Activated T-cell treated with anti-CD3 and anti-CD28 coated beads for 24 hours (primary cell): ENCODE measurements at regions not wholly inside any gene's neighbourhood (a gene's known extent, or its start where the extent isn't known, plus 50 kb on each side); places are given as distances from the start of the nearest gene placed in this dataset.

Experiments
- DNase-seq: peaks from one replicate; pipeline ENCODE4 v3.0.0-alpha.2; 2020; ENCODE audit warnings: low read depth

DNA sequence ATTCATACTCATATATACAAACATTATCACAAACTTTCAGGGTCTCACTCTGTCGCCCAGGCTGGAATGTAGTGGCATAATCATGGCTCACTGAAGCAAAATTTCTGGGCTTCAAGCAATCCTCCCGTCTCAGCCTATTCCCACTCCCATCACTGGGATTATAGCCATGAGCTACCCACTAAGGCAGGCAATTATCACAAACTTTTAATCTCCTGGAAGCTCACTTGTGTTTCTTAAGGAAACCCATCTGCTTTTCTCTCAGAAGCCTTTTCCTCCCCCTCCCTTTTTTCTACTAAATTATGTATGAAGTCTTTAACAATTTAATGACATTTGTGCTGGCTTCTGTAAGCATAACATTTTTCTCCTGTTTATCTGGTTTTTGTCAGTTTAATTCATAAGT, 170.5 kb downstream of the AREG start:
- DNase-seq = no peak

DNA sequence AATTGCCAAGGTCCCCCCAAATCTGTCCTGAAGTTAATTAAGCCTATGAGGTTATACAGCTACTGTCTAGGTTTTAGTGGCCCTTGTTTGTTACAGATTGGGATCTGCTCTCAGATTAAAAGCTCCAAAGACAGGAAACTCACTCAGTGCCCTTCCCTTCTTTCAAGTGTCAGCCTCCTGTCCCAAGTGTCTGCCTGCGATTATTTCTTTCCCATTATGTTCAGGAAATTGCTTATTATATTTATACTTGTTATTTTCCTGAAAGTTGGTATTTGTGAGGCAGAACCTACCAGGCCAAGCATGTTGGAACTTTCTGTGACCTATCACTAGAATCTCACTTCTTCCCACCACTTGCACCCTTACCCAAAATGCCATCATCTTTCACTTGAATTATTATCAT, 173.2 kb downstream of the AREG start:
- DNase-seq = no peak

DNA sequence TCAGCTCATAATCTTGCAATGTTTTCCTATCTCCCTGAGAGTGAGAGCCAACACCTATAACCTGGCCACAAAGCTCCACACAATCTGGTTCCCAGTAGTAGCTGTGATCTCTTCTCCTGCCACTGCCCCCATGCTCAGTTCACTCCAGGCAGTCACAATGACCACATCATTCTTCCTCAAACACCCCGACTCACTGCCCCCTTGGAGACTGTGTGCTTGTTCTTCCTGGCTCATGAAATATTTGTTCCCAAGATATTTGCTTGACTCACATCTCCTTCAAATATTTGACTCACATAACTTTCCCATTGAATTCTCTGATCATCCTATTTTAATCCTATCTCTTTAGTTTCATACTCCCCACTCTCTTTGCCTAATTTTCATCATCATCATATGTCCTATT, 173.7 kb downstream of the AREG start:
- DNase-seq = no peak

DNA sequence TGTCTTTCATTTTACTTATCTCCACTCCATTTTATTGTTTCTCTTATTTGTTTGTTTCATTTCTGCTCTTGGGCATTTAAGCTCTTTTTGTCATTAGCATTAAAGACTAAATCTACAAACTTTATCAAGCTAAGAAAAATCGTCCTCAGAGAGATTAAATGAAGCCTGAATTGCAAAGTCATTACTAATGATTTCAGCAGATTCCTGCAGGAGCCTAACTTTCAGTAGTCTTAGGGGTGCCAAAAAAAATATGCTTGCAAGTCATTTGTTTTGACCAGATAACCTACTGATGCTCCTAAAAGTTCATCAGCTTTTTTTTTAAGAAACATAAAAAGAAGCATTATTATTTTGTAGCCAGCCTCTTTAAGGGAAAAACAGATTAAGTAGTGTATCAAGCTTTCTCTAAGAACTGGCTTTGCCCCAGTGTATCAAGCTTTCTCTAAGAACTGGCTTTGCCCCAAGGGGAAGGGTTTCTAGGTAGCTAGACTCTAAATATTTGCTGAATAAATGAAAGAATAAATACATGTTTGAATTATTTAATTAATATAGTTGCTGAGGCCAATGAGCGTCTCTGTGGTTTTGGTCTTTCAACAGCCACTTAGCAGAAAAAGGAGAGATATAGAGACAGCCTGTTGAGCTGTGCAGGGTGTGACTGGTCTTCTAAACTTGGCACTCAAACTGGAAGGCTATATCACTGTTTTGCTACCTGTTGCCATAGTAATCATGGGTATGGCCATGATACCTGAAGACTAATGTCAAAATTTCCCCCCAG, 174.2 kb downstream of the BTC start:
- DNase-seq = no peak

DNA sequence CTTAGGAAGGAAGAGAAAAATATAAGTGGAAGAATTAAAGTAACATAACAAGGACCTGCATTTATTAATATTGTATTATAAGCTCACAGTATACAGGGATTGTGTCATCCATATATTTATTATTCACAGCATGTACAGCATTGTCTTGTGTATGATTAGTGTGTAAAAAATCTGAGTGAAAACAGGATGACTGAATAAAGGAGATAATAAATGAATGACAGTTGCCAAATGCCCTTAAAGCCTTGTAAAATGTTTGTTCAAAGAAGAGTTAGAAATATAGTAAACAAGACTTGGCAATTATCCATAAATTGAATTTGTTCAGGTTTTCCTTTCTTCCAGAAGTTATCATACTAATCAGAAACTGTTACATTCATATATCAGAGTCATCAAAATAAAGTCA, 172.7 kb downstream of the BTC start:
- no peak for DNase-seq

DNA sequence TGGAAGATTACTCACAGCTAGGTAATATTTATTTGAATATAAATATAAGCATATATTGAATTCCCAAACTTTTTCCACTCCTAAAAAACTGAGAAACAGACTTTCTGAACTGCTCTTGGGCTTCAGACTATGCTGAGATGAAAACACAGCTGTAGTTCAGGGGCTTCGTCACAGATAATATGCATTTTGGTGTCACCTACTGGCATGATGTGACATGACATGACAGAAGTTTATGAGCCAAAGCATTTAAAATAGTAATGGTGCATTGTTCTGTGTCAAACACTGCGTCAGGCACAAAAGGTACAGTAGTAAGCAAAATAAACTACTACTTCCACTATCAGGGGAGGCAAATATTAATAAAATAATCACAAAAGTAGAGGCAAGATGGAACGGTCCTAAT, 171.3 kb downstream of the BTC start:
- DNase-seq = no peak

DNA sequence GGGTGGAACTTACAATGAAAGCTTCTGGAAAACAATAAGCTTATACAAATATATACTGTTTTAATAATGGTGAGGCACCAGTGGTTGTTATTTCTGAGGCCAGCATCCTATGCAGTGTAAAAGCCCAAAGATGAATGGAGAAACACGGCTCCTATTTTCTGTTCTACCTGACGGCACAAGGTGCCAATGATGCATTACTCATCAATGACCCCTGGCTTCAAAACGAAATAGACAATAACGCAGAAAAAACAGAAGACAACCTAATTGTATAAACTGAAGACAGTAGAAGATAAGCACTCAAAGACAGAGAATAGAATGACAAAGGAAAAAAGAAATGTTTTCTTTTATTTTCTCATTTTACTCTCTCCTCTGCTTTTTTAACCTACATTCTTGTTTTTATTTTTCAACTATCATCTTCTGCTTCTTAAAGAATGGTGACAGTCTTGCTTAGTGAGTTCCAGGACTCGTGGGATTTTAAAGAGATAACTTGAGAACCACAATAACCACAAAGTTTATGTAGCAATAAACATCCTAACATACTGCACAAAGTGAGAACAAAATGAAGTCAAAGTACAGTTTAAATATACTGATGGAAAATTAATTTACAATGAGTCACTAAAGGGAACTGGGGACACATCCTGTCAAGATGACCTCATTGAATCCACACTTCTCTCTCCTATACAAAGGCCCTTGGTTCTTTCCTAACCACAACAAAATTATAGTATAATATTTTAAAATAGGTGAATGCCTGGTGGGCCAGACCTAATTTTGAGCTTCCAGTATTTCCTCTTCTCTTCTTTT, 169.8 kb downstream of the BTC start:
- DNase-seq = no peak

DNA sequence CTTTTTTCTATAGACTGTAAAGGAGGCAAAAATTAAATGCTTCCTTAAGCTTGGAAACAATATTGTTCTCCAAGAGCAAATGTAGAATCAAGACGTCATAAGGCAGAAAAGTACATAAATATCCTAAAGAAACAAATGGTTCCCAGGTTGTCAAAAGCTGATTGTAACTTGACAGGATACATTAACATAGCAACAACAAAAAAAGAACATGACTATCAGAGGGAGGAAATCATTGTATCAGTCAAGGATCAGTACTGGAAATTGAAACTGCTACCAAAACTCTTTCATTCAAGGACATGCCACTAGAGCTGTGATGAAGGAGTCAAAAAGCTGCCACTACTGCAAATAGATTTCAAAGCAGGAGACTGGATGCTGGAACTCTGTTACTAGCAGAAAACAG, 168.3 kb downstream of the BTC start:
- DNase-seq = no peak

DNA sequence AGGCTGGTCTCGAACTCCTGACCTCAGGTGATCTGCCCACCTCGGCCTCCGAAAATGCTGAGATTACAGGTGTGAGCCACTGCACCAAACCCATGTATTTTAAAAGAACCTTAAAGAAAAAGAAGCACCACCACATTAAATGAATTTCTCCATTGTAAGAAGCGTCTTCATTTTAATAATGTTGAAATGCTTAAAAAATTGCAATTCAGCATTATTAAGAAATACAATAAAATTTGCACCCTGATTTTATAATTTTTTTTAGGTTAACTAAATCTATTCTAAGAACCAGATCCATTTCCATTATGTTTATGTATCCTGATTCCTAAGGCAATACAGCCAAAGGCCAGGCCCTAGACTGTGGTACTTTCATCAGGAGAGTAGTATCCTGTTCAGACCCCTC, 167.2 kb downstream of the BTC start:
- DNase-seq = no peak

DNA sequence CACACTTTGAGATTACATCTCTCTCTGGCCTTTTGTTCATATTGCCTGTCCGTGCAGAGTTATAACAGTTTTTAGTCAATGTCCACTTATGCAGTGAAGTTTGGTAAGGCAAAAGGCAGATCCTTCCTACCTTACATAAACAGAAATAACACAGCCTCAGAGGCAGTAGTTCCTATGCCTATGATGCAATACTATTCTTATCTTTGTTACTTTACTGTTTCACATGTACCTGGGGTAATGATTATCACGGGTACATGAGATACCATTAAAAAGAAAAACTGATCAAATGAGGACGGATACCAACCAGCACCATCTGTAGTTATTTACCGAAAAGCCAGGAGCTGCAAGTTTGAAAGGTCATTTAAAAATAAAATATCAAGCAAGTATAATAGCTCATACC, 166.8 kb downstream of the BTC start:
- DNase-seq = no peak

DNA sequence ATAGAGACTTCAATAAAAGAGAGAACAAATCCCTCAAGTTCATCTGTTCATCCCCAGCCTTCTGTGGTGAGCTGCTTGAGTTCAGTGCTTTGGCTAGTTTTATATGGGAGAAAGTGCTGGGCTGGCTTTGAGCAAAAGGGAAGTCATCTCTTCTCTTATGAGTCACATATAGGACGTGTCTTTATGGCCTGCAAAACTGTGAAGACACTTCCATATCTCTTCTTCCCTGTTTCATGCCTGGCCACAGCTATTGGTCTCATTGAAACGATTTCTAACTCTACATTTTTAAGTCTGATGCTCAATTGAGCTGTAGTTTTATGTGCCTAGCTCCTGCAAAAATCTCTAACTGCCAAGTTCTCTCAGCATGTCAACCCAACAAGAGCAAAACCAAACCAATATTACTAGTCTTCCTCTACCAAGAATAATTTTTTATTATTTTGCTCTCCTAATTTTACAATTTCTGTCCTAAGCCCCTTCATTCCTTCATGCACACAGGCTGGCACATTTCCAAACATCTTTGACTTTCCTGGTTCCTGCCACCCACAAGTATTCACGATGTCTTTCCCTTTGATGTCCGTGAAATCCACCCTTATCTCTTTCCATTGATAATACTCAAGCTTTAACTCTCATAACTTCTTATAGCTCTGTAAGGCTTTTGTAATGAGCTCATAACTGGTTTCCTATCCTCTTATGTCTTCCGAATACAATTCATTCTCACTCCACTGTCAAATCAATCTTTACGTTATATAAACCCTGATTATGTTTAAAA, 165.3 kb downstream of the BTC start:
- no peak for DNase-seq

DNA sequence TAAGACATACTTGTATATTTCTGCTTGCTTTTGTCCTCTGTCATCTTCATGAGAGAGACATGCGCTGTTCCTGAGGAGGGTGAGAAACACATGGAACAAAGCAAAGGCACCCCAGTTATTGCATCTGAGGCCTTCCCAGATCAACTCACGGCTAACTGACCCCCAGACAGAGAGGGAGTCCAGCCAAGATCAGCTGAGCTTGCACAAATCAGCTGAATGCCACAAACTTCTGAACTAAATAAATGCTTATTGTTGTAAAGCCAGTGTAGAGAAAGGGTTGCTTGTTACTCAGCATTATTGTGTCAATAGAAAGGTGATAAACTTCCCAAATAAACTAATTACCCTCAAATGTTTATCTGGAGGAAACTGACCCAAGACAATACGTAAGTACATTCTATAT, 163.8 kb downstream of the BTC start:
- no peak for DNase-seq

DNA sequence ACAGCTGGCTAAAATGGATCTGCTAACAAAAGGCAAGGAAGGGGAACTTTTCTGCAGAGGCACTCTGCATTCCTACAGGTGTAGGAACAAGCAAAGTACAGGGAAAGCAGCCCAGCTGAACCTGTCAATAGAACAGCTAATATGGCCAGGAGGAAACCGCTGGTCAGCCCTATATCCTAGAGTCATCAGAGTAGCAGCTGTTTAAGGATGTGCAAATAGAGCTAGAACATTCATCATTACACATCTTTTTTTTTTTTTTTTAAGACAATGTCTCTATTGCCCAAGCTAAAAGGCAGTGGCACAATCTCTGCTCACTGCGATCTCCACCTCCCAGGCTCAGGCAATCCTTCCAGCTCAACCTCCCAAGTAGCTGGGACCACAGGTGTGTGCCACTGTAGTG, 163.0 kb downstream of the BTC start:
- DNase-seq = no peak

DNA sequence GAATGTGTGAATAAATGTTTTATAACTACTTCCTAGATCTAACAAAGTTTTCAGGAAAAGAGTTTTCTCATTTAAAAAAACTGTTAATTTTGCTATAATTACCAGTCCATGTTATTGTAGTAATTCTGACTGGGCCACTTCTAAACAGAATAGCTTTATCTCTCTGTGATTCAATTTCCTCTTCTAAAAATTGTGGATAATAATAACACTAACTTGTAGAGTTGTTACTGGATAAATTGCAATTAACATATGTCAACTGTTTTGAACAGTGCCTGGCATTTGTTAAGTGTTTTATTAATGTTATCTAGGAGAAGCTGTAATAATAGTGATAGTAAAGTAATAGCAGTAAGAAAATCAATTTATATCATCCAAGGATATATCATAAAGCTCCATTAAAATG, 162.3 kb downstream of the BTC start:
- DNase-seq = no peak

DNA sequence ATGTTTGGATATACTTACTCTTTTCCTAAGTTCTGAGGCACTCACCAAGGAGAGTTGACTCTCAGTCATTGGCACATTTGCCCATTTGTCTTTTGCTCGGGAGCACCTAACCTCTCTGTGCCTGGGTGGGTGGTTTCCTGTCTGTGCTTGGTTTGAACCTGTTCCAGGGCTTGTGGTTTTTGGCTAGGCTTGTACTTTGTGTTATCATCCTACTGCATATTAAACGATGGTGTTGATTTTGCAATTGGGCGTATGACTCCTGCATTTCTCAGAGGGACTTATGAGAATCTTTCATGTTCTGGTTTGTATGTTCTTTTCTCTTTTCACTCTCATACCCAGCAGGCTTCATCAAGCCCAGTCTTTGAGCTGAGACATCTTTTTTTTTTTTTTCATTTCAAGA, 161.7 kb downstream of the BTC start:
- DNase-seq = peak; percentile 8

DNA sequence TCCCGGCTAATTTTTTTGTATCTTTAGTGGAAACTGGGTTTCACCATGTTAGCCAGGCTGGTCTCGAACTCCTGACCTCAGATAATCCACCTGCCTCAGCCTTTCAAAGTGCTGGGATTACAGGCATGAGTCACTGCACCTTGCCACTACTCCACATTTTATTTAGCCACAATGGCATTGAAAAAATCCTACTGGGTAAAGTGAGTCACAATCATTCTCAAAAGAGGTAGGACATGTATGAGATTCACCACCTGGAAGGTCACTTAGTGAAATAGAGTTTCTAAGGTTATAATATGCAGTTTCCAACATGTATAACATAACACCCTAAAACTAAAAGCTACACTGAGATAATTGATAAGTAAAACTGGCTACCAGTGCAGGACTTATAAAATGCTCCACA, 159.2 kb downstream of the BTC start:
- DNase-seq = no peak

DNA sequence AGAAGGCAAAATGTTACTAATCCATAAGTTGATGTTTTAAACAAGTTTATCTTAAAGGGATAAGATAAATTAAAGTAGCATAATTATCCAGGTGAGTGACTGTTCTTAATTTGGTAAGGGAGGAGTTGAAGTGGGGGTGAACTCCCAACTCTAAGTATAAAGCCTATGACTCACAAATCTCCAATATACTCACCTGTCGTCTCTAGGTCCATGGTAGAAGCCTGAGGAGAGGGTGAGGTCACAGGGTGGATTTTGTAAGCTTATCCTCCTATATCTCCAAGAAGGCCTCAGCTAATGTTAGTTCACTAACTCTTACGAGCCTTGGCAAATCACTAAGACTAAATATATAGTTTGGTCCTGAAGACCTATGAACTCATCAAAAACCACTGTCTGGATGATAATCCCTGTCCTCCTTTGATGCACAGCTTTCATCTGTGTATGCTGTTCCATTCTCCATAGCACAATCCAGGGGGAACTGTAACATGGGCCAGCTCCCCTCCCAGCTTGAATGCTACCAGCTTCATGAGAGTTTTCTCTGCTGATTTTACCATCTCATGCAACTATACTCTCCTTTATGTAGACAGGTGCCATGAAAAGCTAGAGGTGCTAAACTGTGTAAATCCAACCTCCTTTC, 158.7 kb downstream of the BTC start:
- DNase-seq = no peak

DNA sequence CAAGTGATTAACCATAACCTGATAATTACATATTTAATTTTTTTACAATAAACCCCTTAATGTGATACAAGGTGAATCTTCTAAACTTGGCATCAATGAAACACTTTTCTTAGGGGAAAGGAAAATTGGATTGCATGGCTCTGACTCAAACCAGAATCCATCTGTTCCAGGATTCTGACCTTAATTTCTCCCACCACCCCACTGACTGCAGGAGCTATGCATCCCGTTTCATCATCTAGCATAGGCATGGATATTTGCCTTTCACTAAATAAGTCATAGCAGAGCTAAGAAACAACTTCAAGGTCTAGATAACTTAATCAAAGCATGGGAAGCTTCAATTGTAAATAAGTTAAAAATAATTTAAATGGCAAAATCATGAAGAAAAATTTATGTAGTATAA, 156.3 kb downstream of the BTC start:
- no peak for DNase-seq

DNA sequence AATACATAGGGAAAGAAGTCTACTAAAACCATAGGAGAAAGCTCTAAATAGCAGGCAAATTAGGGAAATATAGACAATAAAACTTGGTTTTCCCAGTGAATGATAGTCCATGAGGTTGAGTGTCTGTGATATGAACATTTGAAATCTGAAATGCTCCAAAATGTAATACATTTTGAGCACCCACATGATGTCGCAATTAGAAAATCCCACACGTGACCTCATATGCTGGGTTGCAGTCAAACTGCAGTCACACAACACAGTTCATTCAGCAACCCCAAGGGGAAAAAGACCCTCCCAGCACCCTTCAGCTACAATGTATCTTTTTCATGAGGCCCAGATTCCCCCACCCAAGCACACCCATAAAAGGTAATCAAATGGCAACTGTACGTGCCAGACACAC, 155.6 kb downstream of the BTC start:
- DNase-seq = no peak

DNA sequence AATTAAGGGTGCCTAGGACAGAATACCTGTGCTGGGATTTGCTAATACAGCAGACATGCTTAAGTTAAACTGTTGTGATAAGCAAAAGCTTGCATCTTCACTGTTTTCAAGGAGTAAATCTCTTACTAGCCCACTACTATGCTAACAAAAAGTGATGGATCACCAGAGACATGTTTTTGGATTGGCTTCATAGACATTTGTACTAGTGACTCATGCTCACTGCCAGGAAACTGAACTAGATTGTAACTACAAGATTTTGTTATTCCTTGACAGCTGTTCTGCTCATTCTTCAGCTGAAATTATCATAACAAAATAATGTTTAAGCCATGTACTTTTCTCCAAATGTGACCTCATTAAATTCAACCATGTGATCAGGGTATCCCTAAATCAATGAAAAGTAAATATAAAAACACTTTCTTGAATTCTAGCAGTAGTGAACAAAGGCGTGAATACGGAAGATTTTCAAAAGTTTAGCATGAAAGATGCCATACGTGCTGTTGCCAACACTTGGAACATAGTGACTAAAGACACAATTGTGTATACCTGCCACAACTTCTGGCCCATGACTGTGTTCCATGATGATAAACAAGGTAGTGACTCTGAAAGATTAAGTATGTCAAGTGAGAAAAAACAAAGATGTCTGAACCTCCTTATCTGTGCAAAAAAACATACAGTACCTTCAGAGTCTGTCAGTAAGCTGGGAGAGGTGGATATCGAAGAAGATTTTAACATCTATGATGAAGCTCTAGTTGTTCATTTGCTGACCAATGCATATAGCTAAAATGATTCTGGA, 154.0 kb downstream of the BTC start:
- no peak for DNase-seq

DNA sequence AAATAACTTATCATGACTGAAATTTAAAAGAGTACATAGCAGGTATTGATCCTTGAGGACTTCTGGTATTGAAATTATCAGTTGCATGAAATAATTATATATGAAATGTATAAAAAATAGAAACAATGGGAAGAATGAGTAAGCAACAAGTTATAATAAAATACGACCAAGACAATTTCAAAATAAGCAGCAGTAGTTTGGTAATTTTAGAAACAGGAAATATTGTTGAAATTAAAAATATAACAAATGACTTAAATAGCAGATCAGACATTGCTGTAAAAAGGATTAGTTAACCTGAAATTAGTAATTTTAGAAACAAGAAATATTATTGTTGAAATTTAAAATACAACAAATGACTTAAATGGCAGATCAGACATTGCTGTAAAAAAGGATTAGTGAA, 152.3 kb downstream of the BTC start:
- DNase-seq = no peak

DNA sequence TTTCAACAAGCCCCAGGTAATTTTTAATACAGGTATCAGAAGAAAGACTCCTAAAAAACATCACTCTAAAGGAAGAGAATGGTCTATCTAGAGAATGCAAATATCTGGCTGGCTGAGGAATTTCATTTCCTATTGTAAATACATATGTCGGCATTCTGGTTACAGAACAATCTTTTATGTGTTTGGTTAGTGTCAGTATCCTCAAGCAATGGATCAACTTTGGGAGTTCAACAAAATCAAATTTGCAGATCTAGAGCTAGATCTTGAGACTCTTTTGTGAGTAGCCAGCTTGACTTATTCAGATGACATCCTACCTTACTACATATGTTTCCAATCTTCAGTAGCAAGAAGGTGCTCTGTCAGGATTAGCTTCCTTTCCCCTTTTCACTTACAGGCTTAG, 145.1 kb downstream of the BTC start:
- no peak for DNase-seq
